Fibroblast of lung (primary cell): ENCODE measurements at regions not wholly inside any gene's neighbourhood (a gene's known extent, or its start where the extent isn't known, plus 50 kb on each side); places are given as distances from the start of the nearest gene placed in this dataset.

Experiments used
- DNase-seq, 2 donors: peaks; one replicate each; pipeline versions ENCODE4 v3.0.0 to v3.0.0-alpha.2; 2010; ENCODE audit warnings: low read depth in 2 of 2
- H2AFZ ChIP-seq: 2 replicates; pipeline ENCODE4 v1.5.1; 2012; ENCODE audit warnings: low read length, control low read depth, inconsistent platforms
- H3K27ac ChIP-seq: 2 replicates; pipeline ENCODE4 v1.5.1; 2011; ENCODE audit warnings: low read length, control low read depth; ENCODE audit not compliant: insufficient read depth
- H3K27me3 ChIP-seq: 2 replicates; pipeline ENCODE4 v1.5.1; 2011; ENCODE audit warnings: mild to moderate bottlenecking, low read length; ENCODE audit not compliant: control insufficient read depth, insufficient read depth
- H3K36me3 ChIP-seq: 2 replicates; pipeline ENCODE4 v1.5.1; 2011; ENCODE audit warnings: low read length; ENCODE audit not compliant: control insufficient read depth, insufficient read depth
- H3K4me1 ChIP-seq: 2 replicates; pipeline ENCODE4 v1.5.1; 2011; ENCODE audit warnings: low read length; ENCODE audit not compliant: control insufficient read depth, insufficient read depth; ENCODE audit errors: extremely low read depth
- H3K4me2 ChIP-seq: 2 replicates; pipeline ENCODE4 v1.5.1; 2011; ENCODE audit warnings: low read length, control low read depth; ENCODE audit not compliant: insufficient read depth; ENCODE audit errors: extremely low read depth
- H3K4me3 ChIP-seq, 4 experiments: fragments of 200-600 bp in 1 of 4; sonication (generic) in 1 of 4; replicated peaks in 1 of 4; 2 replicates each; pipeline ENCODE4 v1.5.1; 2011 to 2016; ENCODE audit warnings: low read length in 4 of 4, low read depth in 3 of 4, mild to moderate bottlenecking in 3 of 4, control low read depth in 2 of 4, inconsistent platforms in 1 of 4, mixed read lengths in 1 of 4; ENCODE audit not compliant: insufficient read depth in 1 of 4; ENCODE audit errors: control extremely low read depth in 1 of 4
- H3K79me2 ChIP-seq: 2 replicates; pipeline ENCODE4 v1.5.1; 2012; ENCODE audit warnings: mild to moderate bottlenecking, low read length, inconsistent platforms; ENCODE audit not compliant: control insufficient read depth, insufficient read depth
- H3K9ac ChIP-seq: 2 replicates; pipeline ENCODE4 v1.5.1; 2011; ENCODE audit warnings: mild to moderate bottlenecking, low read length, control low read depth; ENCODE audit not compliant: insufficient read depth
- H3K9me3 ChIP-seq: 2 replicates; pipeline ENCODE4 v1.5.1; 2012; ENCODE audit warnings: low read depth, low read length; ENCODE audit not compliant: control insufficient read depth, insufficient read depth
- H4K20me1 ChIP-seq: 2 replicates; pipeline ENCODE4 v1.5.1; 2011; ENCODE audit warnings: low read length; ENCODE audit not compliant: control insufficient read depth, insufficient read depth; ENCODE audit errors: extremely low read depth
- CTCF ChIP-seq, 2 donors: IDR thresholded peaks in 1 of 2; conservative IDR thresholded peaks in 1 of 2; 1 replicate in 1 of 2; 2 replicates in 1 of 2; pipeline ENCODE4 v1.5.1; 2011 to 2012; ENCODE audit warnings: low read length in 2 of 2, control low read depth in 1 of 2, inconsistent platforms in 1 of 2, low read depth in 1 of 2, mild to moderate bottlenecking in 1 of 2
- EZH2 ChIP-seq: IDR thresholded peaks from 2 replicates; pipeline ENCODE4 v1.5.1; 2012; ENCODE audit warnings: low read length, control low read depth, mild to moderate bottlenecking; ENCODE audit errors: missing control alignments

GRCh38 chr20:57934913-57935312 is 225.1 kb upstream of the PMEPA1 start:
- Histone ChIP-seq H3K4me3 (no peak overlapping the region), H3K4me2 (no peak overlapping the region), H2AFZ (no peak overlapping the region), H3K79me2 (no peaks in the 10 kb centered on the region), H3K9me3 (no peaks in the 10 kb centered on the region), H3K9ac (no peak overlapping the region), H3K27me3 (no peaks in the 10 kb centered on the region), H4K20me1 (no peaks in the 10 kb centered on the region), H3K27ac (no peak overlapping the region), H3K4me1 (no peaks in the 10 kb centered on the region), H3K36me3 (no peaks in the 10 kb centered on the region)
- TF ChIP-seq EZH2 (no peak), CTCF (conservative IDR thresholded peaks at IDR 0.05 in 1 of 2, IDR thresholded peaks at IDR 0.05 in 1 of 2; ENCODE audit: low read depth in 1 of 2, low read length in 2 of 2) (no peak)
- no peak for DNase-seq

GRCh38 chr20:57934007-57934805 is 224.4 kb upstream of the PMEPA1 start:
- TF ChIP-seq CTCF (conservative IDR thresholded peaks at IDR 0.05 in 1 of 2, IDR thresholded peaks at IDR 0.05 in 1 of 2; ENCODE audit: low read depth in 1 of 2, low read length in 2 of 2) (no peak), EZH2 (no peak)

GRCh38 chr20:57932227-57932864 is 222.5 kb upstream of the PMEPA1 start:
- DNase-seq: no peak
- Histone ChIP-seq H3K9me3 (no peaks in the 10 kb centered on the region), H3K9ac (no peak overlapping the region), H3K4me3 (no peak overlapping the region), H3K27ac (no peak overlapping the region), H4K20me1 (no peaks in the 10 kb centered on the region), H2AFZ (no peak overlapping the region), H3K36me3 (no peaks in the 10 kb centered on the region), H3K27me3 (no peaks in the 10 kb centered on the region), H3K4me2 (no peak overlapping the region), H3K79me2 (no peaks in the 10 kb centered on the region), H3K4me1 (no peaks in the 10 kb centered on the region)
- TF ChIP-seq CTCF (conservative IDR thresholded peaks at IDR 0.05 in 1 of 2, IDR thresholded peaks at IDR 0.05 in 1 of 2; ENCODE audit: low read depth in 1 of 2, low read length in 2 of 2): no peak
- TF ChIP-seq EZH2: no peak

More at GRCh38 chr20:57934007-57934805, 224.4 kb upstream of the PMEPA1 start:
- Histone ChIP-seq H3K36me3 (no peaks in the 10 kb centered on the region), H2AFZ (no peak overlapping the region), H3K4me1 (no peaks in the 10 kb centered on the region), H3K4me2 (no peak overlapping the region), H3K9me3 (no peaks in the 10 kb centered on the region), H3K79me2 (no peaks in the 10 kb centered on the region), H3K27me3 (no peaks in the 10 kb centered on the region), H3K27ac (no peak overlapping the region), H4K20me1 (no peaks in the 10 kb centered on the region), H3K4me3 (no peak overlapping the region), H3K9ac (no peak overlapping the region)
- no peak for DNase-seq
